BLaER1 treated with 17β-estradiol and CSF1 and Interleukin-3, amounts not matched to agents 10 nM and 100 nM (cell line): ENCODE measurements at regions not wholly inside any gene's neighbourhood (a gene's known extent, or its start where the extent isn't known, plus 50 kb on each side); places are given as distances from the start of the nearest gene placed in this dataset.
"Not testable (repeated sequence)": the region's sequence is repeated elsewhere in the genome, so short reads cannot be mapped to it uniquely, and the experiment has no call there.

ENCODE experiments used
- H3K27ac ChIP-seq, 11 experiments: shearing (Covaris generic); formaldehyde crosslinking; 2 replicates each; pipeline ENCODE4 v1.8.1; 2022
- H3K27me3 ChIP-seq, 11 experiments: shearing (Covaris generic); formaldehyde crosslinking; 2 replicates each; pipeline ENCODE4 v1.8.1; 2022
- H3K36me3 ChIP-seq, 11 experiments: shearing (Covaris generic); formaldehyde crosslinking; 2 replicates each; pipeline ENCODE4 v1.8.1; 2022
- H3K4me1 ChIP-seq, 10 experiments: shearing (Covaris generic); formaldehyde crosslinking; 2 replicates each; pipeline ENCODE4 v1.8.1; 2022
- H3K4me2 ChIP-seq, 11 experiments: shearing (Covaris generic); formaldehyde crosslinking; 2 replicates each; pipeline ENCODE4 v1.8.1; 2022
- H3K4me3 ChIP-seq, 10 experiments: shearing (Covaris generic); formaldehyde crosslinking; 2 replicates each; pipeline ENCODE4 v1.8.1; 2022
- H3K9ac ChIP-seq, 11 experiments: shearing (Covaris generic); formaldehyde crosslinking; 2 replicates each; pipeline ENCODE4 v1.8.1; 2022
- H3K9me3 ChIP-seq, 11 experiments: shearing (Covaris generic); formaldehyde crosslinking; replicated peaks in 1 of 11; 2 replicates each; pipeline ENCODE4 v1.8.1; 2022
- H4K20me1 ChIP-seq, 11 experiments: shearing (Covaris generic); formaldehyde crosslinking; 2 replicates each; pipeline ENCODE4 v1.8.1; 2022
- Cebpa-rat ChIP-seq, 11 experiments: shearing (Covaris generic); IDR thresholded peaks; 2 replicates each; pipeline ENCODE4 v1.8.1; 2022

DNA sequence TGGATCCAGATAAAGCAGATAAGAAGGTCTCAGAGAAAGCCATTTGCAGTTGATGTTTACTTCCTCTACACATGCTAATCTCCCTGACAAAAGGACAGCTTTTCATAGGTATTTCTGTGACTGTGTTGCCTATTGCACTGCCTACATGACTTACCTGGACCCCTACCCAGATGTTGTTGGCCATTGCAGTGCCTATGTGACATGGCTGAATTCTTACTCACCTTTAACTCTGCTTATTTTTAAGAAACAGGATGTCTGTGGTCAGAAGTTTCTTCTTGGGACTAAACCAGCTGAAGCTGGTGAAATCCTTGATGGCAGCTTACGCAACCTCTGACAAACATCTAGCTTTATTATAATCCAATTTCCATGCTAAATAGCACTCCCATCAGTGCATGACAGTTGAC lies 50.7 kb downstream of the PPIAL4D start:
- TF ChIP-seq Cebpa-rat (IDR thresholded peaks at IDR 0.05) = 0 out of 22 replicates have a peak, but pooled peaks of 1 of the 11 experiments have one; percentile 9
- H3K4me3 ChIP-seq, H3K4me2 ChIP-seq, H3K4me1 ChIP-seq, H3K27ac ChIP-seq, H3K9me3 ChIP-seq, H3K9ac ChIP-seq, H4K20me1 ChIP-seq, H3K27me3 ChIP-seq, H3K36me3 ChIP-seq: not testable (repeated sequence)

DNA sequence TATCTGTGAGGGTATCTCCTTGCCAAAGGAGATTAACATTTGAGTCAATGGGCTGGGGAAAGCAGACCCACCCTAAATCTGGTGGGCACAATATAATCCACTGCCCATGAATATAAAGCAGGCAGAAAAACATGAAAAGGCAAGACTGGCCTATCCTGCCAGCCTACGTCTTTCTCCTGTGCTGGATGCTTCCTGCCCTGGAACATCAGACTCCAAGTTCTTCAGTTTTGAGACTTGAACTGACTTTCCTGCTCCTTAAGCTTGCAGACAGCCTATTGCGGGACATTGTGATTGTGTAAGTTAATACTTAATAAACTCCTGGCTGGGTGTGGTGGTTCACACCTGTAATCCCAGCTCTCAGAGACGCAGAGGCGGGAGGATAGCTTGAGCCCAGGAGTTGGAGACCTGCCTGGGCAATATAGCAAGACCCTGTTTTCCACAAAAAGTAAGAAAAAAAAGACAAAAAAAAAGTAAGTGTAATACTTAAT lies 52.4 kb downstream of the PPIAL4D start:
- H3K9ac ChIP-seq, H3K27me3 ChIP-seq, H3K4me3 ChIP-seq, H4K20me1 ChIP-seq, H3K27ac ChIP-seq, H3K9me3 ChIP-seq, H3K4me1 ChIP-seq, H3K36me3 ChIP-seq: not testable (repeated sequence)
- peak overlapping the region in 1 of 11 experiments; percentile 23; a peak in 3 of 22 replicates for H3K4me2 ChIP-seq

DNA sequence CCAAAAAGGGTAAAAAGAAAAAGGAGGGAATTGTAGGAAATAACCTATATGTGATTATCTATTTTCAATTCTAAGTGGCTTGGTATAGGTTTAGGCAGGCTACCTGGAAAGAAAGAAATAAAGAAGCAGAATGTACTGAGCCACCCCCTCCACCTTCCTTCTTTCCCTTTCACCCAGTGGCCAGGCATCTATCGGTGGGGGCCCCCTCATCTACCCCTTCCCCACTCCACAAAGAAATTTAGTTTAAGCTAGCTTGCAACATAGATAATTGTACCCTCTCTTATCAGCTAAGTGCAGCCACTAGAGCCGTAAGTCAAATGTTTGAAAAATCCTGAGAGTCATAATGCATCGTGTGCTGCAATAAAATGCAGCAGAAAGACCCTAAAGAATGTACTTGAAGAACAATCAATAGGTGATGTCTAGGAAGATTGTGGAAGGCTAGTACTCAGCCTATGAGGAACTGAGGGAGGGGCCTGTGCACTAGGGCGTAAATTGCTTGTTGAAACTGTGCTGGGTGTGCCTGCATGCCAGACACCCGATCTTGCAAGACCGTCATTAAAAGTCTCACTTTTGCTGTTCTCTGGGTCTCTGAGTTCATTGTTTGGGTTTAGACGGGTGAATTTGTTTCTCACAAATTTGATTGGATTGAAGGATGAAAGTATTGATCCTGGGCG lies 53.0 kb downstream of the PPIAL4D start:
- H3K4me1 ChIP-seq, H3K36me3 ChIP-seq, H3K27me3 ChIP-seq, H4K20me1 ChIP-seq, H3K9ac ChIP-seq, H3K27ac ChIP-seq, H3K9me3 ChIP-seq, H3K4me3 ChIP-seq: not testable (repeated sequence)
- peak overlapping the region in 1 of 11 experiments; percentile 23; a peak in 3 of 22 replicates for H3K4me2 ChIP-seq

DNA sequence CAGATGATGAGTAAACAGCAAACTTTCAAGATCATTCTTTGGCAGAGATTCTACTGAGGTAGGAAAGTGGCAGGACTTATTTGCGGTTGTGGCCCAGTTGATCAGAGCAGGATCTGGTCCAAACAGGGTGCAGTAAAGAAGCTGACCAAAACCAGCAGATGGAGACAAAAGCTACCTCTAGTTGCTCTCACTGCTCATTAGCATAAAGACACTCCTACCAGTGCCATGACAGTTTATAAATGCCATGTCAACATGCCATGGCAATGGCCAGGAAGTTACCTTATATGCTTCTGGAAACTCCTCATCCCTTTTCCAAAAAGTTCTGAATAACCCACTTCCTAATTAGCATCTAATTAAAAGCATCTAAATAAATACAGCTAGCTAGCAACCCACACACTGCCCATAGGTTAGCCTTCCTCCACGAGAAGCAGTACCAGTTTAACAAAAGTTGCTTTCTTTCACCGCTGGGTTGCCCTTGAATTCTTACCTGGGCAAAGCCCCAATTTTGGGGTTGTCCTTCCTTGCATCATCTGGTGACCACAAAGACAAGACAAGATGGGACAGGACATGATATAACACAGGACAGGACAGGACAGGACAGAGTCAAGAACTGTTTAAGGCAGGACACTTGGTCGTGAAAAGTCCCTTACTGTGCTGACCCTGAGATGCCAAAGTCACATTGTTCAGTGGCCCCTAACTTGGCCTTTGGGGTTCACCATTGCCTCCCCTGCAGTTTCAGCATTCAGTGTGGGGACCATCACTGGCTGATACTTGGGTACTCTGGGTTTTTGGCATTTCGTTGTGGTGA lies 59.2 kb downstream of the PPIAL4D start:
- H3K4me3 ChIP-seq = not testable (repeated sequence)

DNA sequence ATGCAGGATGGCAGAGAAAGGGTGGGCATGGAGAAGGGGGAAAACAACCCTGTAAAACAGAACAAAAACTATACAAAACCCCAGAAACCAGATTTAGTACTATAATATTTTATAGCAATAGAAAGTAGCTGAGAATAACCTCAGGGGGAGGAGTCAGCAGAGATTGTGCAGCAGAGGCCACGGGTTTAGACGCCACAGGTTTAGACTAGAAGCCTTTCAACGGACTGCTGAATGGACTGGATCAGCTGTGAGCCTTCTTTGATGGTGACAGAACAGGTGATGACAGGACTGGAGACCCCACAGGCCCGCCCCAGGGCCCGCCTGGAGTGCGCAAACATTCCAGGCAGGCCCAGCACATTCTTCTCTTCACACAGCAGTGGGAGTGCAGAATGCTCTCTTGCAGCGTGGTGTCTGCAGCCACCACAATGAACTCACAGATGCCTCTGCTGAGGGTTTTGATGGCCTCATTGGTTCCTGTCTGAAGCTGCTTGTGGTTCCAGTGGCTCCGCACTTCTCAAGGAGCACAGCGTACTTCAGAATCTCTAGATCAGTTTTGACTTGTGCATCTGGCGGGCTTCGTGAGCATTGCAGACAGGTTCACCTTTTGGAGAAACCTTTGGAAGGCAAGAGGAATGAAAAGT lies 65.6 kb downstream of the PPIAL4D start:
- H3K27me3 ChIP-seq, H3K4me2 ChIP-seq, H3K9ac ChIP-seq, H3K36me3 ChIP-seq, H4K20me1 ChIP-seq, H3K4me1 ChIP-seq, H3K9me3 ChIP-seq, H3K4me3 ChIP-seq, H3K27ac ChIP-seq: not testable (repeated sequence)

More for the DNA sequence above, 59.2 kb downstream of the PPIAL4D start:
- H3K36me3 ChIP-seq, H3K27me3 ChIP-seq, H4K20me1 ChIP-seq, H3K27ac ChIP-seq, H3K9ac ChIP-seq, H3K9me3 ChIP-seq, H3K4me1 ChIP-seq, H3K4me2 ChIP-seq: not testable (repeated sequence)

DNA sequence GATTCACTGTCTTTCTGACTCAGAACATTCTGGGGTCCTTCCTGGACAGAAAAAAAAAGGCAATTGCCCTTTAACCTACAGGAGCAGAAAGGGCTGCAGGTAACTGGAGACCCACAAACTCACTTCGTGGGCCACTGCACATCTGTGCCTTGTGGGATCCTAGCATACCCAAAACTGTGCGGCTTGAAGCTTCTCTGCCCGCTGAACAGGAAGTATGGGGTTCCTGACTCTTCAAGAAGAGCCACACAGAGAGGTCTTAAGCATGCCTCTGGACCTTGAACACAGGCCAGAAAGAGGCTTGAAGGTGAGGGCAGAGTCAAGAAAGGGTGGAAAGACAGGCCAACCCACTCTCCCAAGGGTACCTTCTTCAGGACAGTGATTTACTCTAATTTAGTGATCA lies 67.6 kb downstream of the PPIAL4D start:
- H3K27ac ChIP-seq, H3K36me3 ChIP-seq, H3K9me3 ChIP-seq, H3K4me1 ChIP-seq, H4K20me1 ChIP-seq, H3K27me3 ChIP-seq, H3K9ac ChIP-seq, H3K4me2 ChIP-seq, H3K4me3 ChIP-seq: not testable (repeated sequence)

DNA sequence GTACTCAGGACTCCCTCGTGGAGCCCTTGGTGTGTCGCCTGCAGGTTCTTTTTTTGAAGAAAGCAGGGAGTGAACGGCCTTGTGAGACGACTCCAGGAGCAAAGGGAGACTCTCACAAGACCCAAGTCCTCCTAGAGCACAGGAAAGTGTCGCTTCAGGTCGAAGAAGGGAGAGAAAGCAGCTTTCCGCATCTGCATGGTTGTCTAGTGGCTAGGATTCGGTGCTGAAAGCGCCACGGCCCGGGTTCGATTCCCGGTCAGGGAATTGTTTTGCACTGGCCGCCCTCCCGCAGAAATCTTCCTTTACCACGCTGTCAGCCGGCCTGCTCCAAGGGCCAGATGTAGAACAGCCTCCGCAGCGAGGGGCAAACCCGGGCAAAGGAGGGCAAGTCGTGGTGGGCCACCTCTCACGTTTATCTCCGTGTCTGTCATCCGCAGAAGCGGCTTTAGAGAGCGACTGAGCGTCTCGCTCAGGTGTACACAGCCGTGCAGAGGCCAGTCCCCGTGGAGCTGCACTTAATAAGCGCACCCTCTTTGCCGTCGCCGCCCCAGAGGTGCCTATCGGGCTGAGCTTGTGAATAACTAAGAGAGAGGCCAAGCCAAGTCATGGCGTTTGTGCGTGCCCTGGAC lies 72.6 kb downstream of the FAM72D start:
- H3K27ac ChIP-seq, H3K4me3 ChIP-seq, H3K9me3 ChIP-seq: not testable (repeated sequence)

DNA sequence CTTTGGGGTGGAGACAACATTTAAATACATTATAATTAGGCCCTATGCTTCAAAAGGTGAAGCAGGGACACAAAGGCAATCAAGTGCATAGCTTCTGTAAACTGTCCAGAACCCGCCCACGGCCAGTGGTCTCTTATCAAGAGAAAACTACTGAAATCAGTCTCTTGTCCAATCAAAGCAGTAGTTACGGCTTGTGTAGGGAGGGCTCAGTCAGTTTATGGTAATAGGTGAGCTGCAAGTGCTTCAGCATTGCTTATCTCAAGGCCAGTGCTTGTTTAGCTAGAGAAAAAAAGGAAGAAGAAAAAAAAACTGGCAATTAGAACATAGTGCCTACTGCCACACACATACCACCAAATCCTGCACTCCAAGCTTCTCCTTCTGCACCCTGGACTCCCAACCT lies 68.6 kb downstream of the FAM72D start:
- H3K27me3 ChIP-seq, H3K9ac ChIP-seq, H3K27ac ChIP-seq, H3K4me1 ChIP-seq, H3K9me3 ChIP-seq, H4K20me1 ChIP-seq, H3K4me2 ChIP-seq, H3K4me3 ChIP-seq, H3K36me3 ChIP-seq: not testable (repeated sequence)

More for the DNA sequence above, 72.6 kb downstream of the FAM72D start:
- H3K36me3 ChIP-seq, H3K4me2 ChIP-seq, H4K20me1 ChIP-seq, H3K27me3 ChIP-seq, H3K9ac ChIP-seq, H3K4me1 ChIP-seq: not testable (repeated sequence)
